IMR-90 (cell line): ENCODE measurements at regions not wholly inside any gene's neighbourhood (a gene's known extent, or its start where the extent isn't known, plus 50 kb on each side); places are given as distances from the start of the nearest gene placed in this dataset.

Experiments
- ATAC-seq: fragments of 200-7000 bp; cut with Tn5 transposase; 2 replicates; pipeline ENCODE4 v1.9.1; 2020; ENCODE audit warnings: low read depth, mild to moderate bottlenecking, moderate library complexity
- BruUV-seq: library from RNA; stranded (reverse); fragments of 400-500 nt; replicated peaks from 2 replicates; lab custom pipeline; 2021; lab: Mats Ljungman, UMichigan
- CTCF ChIA-PET: fragments of 300-600 bp; formaldehyde crosslinking; extraction: SDS; loops from one replicate; lab custom pipeline; 2021; ENCODE audit warnings: antibody characterized with exemption; lab: Yijun Ruan, JAX
- POLR2A ChIA-PET: fragments of 300-600 bp; sonication (Branson Sonifier 250); formaldehyde crosslinking; loops from one replicate; lab custom pipeline; 2022; ENCODE audit warnings: antibody characterized with exemption; ENCODE audit not compliant: unreplicated experiment; lab: Charles Lee
- DNase-seq: peaks from one replicate; pipeline ENCODE4 v3.0.0; 2013
- H2AFZ ChIP-seq: replicated peaks from 2 replicates; pipeline ENCODE3; 2013; ENCODE audit warnings: low read length, mild to moderate bottlenecking; ENCODE audit not compliant: poor library complexity
- H2AK5ac ChIP-seq: 2 replicates; pipeline ENCODE4 v1.6.1; 2013; ENCODE audit warnings: low read depth, low read length, inconsistent platforms
- H2AK9ac ChIP-seq: replicated peaks from 2 replicates; pipeline ENCODE3; 2013; ENCODE audit warnings: mild to moderate bottlenecking, low read depth, low read length, moderate library complexity; ENCODE audit not compliant: poor library complexity
- H2BK120ac ChIP-seq: 2 replicates; pipeline ENCODE4 v1.6.1; 2013; ENCODE audit warnings: low read depth, low read length, inconsistent platforms
- H2BK15ac ChIP-seq: 3 replicates; pipeline ENCODE4 v1.6.1; 2013; ENCODE audit warnings: low read depth, low read length, inconsistent platforms
- H2BK20ac ChIP-seq: 2 replicates; pipeline ENCODE4 v1.6.1; 2013; ENCODE audit warnings: low read depth, mild to moderate bottlenecking, inconsistent platforms, low read length, moderate library complexity
- H2BK5ac ChIP-seq: 2 replicates; pipeline ENCODE4 v1.6.1; 2013; ENCODE audit warnings: mild to moderate bottlenecking, low read depth, low read length, inconsistent platforms; ENCODE audit not compliant: poor library complexity, severe bottlenecking
- H3K14ac ChIP-seq: replicated peaks from 2 replicates; pipeline ENCODE4 v1.6.1; 2013; ENCODE audit warnings: low read depth, low read length, inconsistent platforms
- H3K18ac ChIP-seq: 2 replicates; pipeline ENCODE4 v1.6.1; 2013; ENCODE audit warnings: low read depth, low read length, control low read depth
- H3K23ac ChIP-seq: 2 replicates; pipeline ENCODE4 v1.6.1; 2013; ENCODE audit warnings: low read depth, low read length, inconsistent platforms
- H3K27ac ChIP-seq: 2 replicates; pipeline ENCODE4 v1.5.1; 2013; ENCODE audit warnings: mild to moderate bottlenecking, control low read depth, low read length; ENCODE audit not compliant: insufficient read depth
- H3K27me3 ChIP-seq: 2 replicates; pipeline ENCODE4 v1.6.1; 2013; ENCODE audit warnings: low read length; ENCODE audit not compliant: control insufficient read depth, insufficient read depth
- H3K36me3 ChIP-seq: 2 replicates; pipeline ENCODE4 v1.6.1; 2013; ENCODE audit warnings: low read length, mixed read lengths; ENCODE audit not compliant: control insufficient read depth, insufficient read depth
- H3K4ac ChIP-seq: 2 replicates; pipeline ENCODE4 v1.6.1; 2013; ENCODE audit warnings: low read depth, low read length, inconsistent platforms
- H3K4me1 ChIP-seq: 2 replicates; pipeline ENCODE4 v1.6.1; 2013; ENCODE audit warnings: low read length, mixed read lengths; ENCODE audit not compliant: control insufficient read depth, insufficient read depth
- H3K4me2 ChIP-seq: 2 replicates; pipeline ENCODE4 v1.6.1; 2013; ENCODE audit warnings: low read depth, mild to moderate bottlenecking, control low read depth, low read length, moderate library complexity
- H3K4me3 ChIP-seq: 2 replicates; pipeline ENCODE4 v1.5.1; 2013; ENCODE audit warnings: low read depth, mild to moderate bottlenecking, control low read depth, low read length, moderate library complexity; ENCODE audit not compliant: insufficient read depth
- H3K56ac ChIP-seq: 2 replicates; pipeline ENCODE4 v1.6.1; 2013; ENCODE audit warnings: low read length, inconsistent platforms; ENCODE audit not compliant: insufficient read depth; ENCODE audit errors: extremely low read depth
- H3K79me1 ChIP-seq, 2 experiments: 2 replicates each; pipeline ENCODE4 v1.6.1; 2013; ENCODE audit warnings: low read length in 2 of 2, inconsistent platforms in 1 of 2, low read depth in 1 of 2
- H3K9ac ChIP-seq: 2 replicates; pipeline ENCODE4 v1.6.1; 2013; ENCODE audit warnings: low read depth, low read length, control low read depth
- H3K9me1 ChIP-seq: 2 replicates; pipeline ENCODE4 v1.6.1; 2013; ENCODE audit warnings: low read length, inconsistent platforms; ENCODE audit not compliant: insufficient read depth
- H3K9me3 ChIP-seq: 2 replicates; pipeline ENCODE4 v1.6.1; 2013; ENCODE audit warnings: low read length; ENCODE audit not compliant: control insufficient read depth, insufficient read depth
- H4K20me1 ChIP-seq: 2 replicates; pipeline ENCODE4 v1.6.1; 2013; ENCODE audit warnings: low read length, inconsistent platforms; ENCODE audit not compliant: insufficient read depth
- H4K5ac ChIP-seq: 2 replicates; pipeline ENCODE4 v1.6.1; 2013; ENCODE audit warnings: mild to moderate bottlenecking, low read depth, low read length, control low read depth
- H4K8ac ChIP-seq, 2 experiments: 2 replicates each; pipeline ENCODE4 v1.6.1; 2013; ENCODE audit warnings: low read depth in 2 of 2, low read length in 2 of 2, control low read depth in 1 of 2, inconsistent platforms in 1 of 2
- H4K91ac ChIP-seq: 2 replicates; pipeline ENCODE4 v1.6.1; 2013; ENCODE audit warnings: low read depth, low read length, inconsistent platforms; ENCODE audit not compliant: insufficient read depth
- CEBPB ChIP-seq: IDR thresholded peaks from 2 replicates; pipeline ENCODE4 v1.6.1; 2012; ENCODE audit warnings: low read depth, low read length, improper control_type of control experiment
- POLR2A ChIP-seq: IDR thresholded peaks from 2 replicates; pipeline ENCODE4 v1.6.1; 2012; ENCODE audit warnings: mild to moderate bottlenecking, low read depth, low read length
- RCOR1 ChIP-seq: IDR thresholded peaks from 2 replicates; pipeline ENCODE4 v1.6.1; 2012; ENCODE audit warnings: mild to moderate bottlenecking, low read length, improper control_type of control experiment; ENCODE audit not compliant: insufficient replicate concordance
- RFX5 ChIP-seq: IDR thresholded peaks from 2 replicates; pipeline ENCODE4 v1.8.0; 2012; ENCODE audit warnings: low read depth, mild to moderate bottlenecking, low read length, moderate library complexity
- WGBS, 2 experiments: methylation state at CpG; one replicate each; pipeline versions ENCODE4 v1.1.5 to v1.1.7; 2013; ENCODE audit warnings: missing lambda C conversion rate in 2 of 2; ENCODE audit not compliant: insufficient read length in 1 of 2; ENCODE audit errors: extremely low coverage in 2 of 2; 5-methylcytosine and 5-hydroxymethylcytosine counted together
- dilution Hi-C: fragments of 300-500 bp; cut with HindIII; formaldehyde crosslinking; loops from one replicate; pipeline ENCODE4 v1.14.3; 2018; ENCODE audit warnings: low sequenced_read_pairs; ENCODE audit not compliant: unreplicated experiment
- in situ Hi-C: fragments of 300-500 bp; cut with MboI; formaldehyde crosslinking; loops from 3 replicates; pipeline ENCODE4 v1.14.3; 2019; ENCODE audit warnings: low sequenced_read_pairs, inconsistent platforms, mixed read lengths
- intact Hi-C: fragments of 100-400 bp; cut with micrococcal nuclease; formaldehyde crosslinking; loops from 2 replicates; pipeline ENCODE4 v1.10.0; 2022
- TF ChIP-seq, protein P1 (sequence below): fragments of 150-350 bp; IDR thresholded peaks from 2 replicates; pipeline ENCODE4 v1.6.1; 2017; ENCODE audit warnings: mild to moderate bottlenecking, antibody characterized with exemption, low read length, low read depth
- TF ChIP-seq, protein P2 (sequence below): conservative IDR thresholded peaks from 2 replicates; pipeline ENCODE4 v1.5.1; 2012; ENCODE audit warnings: mild to moderate bottlenecking, low read depth, low read length, improper control_type of control experiment

DNA sequence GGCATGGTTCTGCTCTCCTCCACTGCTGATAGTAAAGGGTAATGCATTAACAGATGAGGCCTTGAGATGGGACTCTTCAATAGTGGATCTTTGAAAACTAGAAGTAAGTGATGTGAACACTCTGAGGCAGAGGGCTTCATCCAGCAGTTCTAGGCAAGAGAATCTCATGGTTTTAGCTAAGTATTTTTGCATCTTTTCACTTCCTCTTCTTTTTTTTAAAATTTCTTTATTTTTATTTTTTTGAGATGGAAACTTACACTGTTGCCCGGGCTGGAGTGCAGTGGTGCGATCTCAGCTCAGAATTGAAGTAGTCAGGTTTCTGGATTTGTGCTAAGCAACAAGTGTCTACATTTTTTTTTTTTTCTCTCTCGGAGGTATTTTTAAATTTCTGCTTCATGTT is 101.9 kb downstream of the MTRR start:
- intact Hi-C loops = no loop called here
- no peaks in the 10 kb centered on the region for H3K36me3 ChIP-seq
- no peak overlapping the region for H2BK5ac ChIP-seq
- no CpG with 5 or more reads among the region's 3 CpGs for WGBS, 2 experiments
- H3K18ac ChIP-seq = no peak overlapping the region
- no peak overlapping the region for H4K91ac ChIP-seq
- no peak overlapping the region for H3K9ac ChIP-seq
- dilution Hi-C loops = no loop called here
- no peak overlapping the region for H3K56ac ChIP-seq
- H3K14ac ChIP-seq = no peak overlapping the region
- H3K9me3 ChIP-seq = no peaks in the 10 kb centered on the region
- no peak overlapping the region for H3K4me3 ChIP-seq
- no peak overlapping the region for H2AK9ac ChIP-seq
- no peaks in the 10 kb centered on the region for H4K20me1 ChIP-seq
- no peak overlapping the region for H3K23ac ChIP-seq
- no peak for DNase-seq
- ChIA-PET CTCF (interaction anchor here (0.7 kb wide), 1 partner anchor 9 kb away, joined by 3 read pairs; no protein-coding TSS in a partner anchor), POLR2A (no interaction called here)
- no peak overlapping the region for H2BK15ac ChIP-seq
- H2BK20ac ChIP-seq = no peak overlapping the region
- no peak overlapping the region for H2BK120ac ChIP-seq
- in situ Hi-C loops = no loop called here
- no peak overlapping the region for H3K4me2 ChIP-seq
- H3K27me3 ChIP-seq = no peaks in the 10 kb centered on the region
- H4K8ac ChIP-seq = no peak overlapping the region
- BruUV-seq = no TSS peak
- TF ChIP-seq CEBPB (no peak), RCOR1 (no peak), POLR2A (no peak), RFX5 (no peak)
- TF ChIP-seq, protein P1, sequence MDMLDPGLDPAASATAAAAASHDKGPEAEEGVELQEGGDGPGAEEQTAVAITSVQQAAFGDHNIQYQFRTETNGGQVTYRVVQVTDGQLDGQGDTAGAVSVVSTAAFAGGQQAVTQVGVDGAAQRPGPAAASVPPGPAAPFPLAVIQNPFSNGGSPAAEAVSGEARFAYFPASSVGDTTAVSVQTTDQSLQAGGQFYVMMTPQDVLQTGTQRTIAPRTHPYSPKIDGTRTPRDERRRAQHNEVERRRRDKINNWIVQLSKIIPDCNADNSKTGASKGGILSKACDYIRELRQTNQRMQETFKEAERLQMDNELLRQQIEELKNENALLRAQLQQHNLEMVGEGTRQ = no peak
- TF ChIP-seq, protein P2, sequence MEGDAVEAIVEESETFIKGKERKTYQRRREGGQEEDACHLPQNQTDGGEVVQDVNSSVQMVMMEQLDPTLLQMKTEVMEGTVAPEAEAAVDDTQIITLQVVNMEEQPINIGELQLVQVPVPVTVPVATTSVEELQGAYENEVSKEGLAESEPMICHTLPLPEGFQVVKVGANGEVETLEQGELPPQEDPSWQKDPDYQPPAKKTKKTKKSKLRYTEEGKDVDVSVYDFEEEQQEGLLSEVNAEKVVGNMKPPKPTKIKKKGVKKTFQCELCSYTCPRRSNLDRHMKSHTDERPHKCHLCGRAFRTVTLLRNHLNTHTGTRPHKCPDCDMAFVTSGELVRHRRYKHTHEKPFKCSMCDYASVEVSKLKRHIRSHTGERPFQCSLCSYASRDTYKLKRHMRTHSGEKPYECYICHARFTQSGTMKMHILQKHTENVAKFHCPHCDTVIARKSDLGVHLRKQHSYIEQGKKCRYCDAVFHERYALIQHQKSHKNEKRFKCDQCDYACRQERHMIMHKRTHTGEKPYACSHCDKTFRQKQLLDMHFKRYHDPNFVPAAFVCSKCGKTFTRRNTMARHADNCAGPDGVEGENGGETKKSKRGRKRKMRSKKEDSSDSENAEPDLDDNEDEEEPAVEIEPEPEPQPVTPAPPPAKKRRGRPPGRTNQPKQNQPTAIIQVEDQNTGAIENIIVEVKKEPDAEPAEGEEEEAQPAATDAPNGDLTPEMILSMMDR = no peak
- H2AFZ ChIP-seq = no peak overlapping the region
- no peaks in the 10 kb centered on the region for H3K9me1 ChIP-seq
- no peak for ATAC-seq
- no peak overlapping the region for H3K27ac ChIP-seq
- no peak overlapping the region for H2AK5ac ChIP-seq
- no peaks in the 10 kb centered on the region for H3K79me1 ChIP-seq
- H4K5ac ChIP-seq = no peak overlapping the region
- no peak overlapping the region for H3K4ac ChIP-seq
- no peaks in the 10 kb centered on the region for H3K4me1 ChIP-seq
